GM23248 (cell line): ENCODE measurements at regions not wholly inside any gene's neighbourhood (a gene's known extent, or its start where the extent isn't known, plus 50 kb on each side); places are given as distances from the start of the nearest gene placed in this dataset.

Experiments used
- DNase-seq: peaks from one replicate; pipeline ENCODE4 v3.0.0-alpha.2; 2015
- H2AFZ ChIP-seq: fragments of 200-600 bp; sonication (generic); 2 replicates; pipeline ENCODE4 v1.6.1; 2016; ENCODE audit warnings: antibody characterized with exemption
- H3F3A ChIP-seq: fragments of 200-600 bp; sonication (generic); 2 replicates; pipeline ENCODE4 v1.6.1; 2016; ENCODE audit warnings: mild to moderate bottlenecking, antibody characterized with exemption, mixed run types; ENCODE audit not compliant: insufficient read depth
- H3K27ac ChIP-seq: fragments of 200-600 bp; sonication (generic); 2 replicates; pipeline ENCODE4 v1.5.1; 2016; ENCODE audit warnings: mild to moderate bottlenecking
- H3K27me3 ChIP-seq: fragments of 200-600 bp; sonication (generic); replicated peaks from 2 replicates; pipeline ENCODE4 v1.6.1; 2016; ENCODE audit warnings: mild to moderate bottlenecking; ENCODE audit not compliant: insufficient read depth
- H3K36me3 ChIP-seq: fragments of 200-600 bp; sonication (generic); 2 replicates; pipeline ENCODE4 v1.6.1; 2016; ENCODE audit warnings: low read depth, mild to moderate bottlenecking
- H3K4me1 ChIP-seq: fragments of 200-600 bp; sonication (generic); 2 replicates; pipeline ENCODE4 v1.6.1; 2016; ENCODE audit warnings: mild to moderate bottlenecking; ENCODE audit not compliant: insufficient read depth
- H3K4me2 ChIP-seq: fragments of 200-600 bp; sonication (generic); one replicate; pipeline ENCODE4 v1.6.1; 2016; ENCODE audit warnings: mild to moderate bottlenecking; ENCODE audit not compliant: unreplicated experiment
- H3K4me3 ChIP-seq: fragments of 200-600 bp; sonication (generic); 2 replicates; pipeline ENCODE4 v1.5.1; 2016; ENCODE audit warnings: mild to moderate bottlenecking
- H3K79me2 ChIP-seq: fragments of 200-600 bp; sonication (generic); 2 replicates; pipeline ENCODE4 v1.6.1; 2016; ENCODE audit warnings: mild to moderate bottlenecking; ENCODE audit not compliant: insufficient read depth
- H3K9ac ChIP-seq: fragments of 200-600 bp; sonication (generic); 2 replicates; pipeline ENCODE4 v1.6.1; 2016; ENCODE audit warnings: mild to moderate bottlenecking
- H3K9me2 ChIP-seq: fragments of 200-600 bp; sonication (generic); 2 replicates; pipeline ENCODE4 v1.6.1; 2016; ENCODE audit warnings: mixed run types, mild to moderate bottlenecking, moderate library complexity; ENCODE audit not compliant: insufficient read depth
- H3K9me3 ChIP-seq: fragments of 200-600 bp; sonication (generic); one replicate; pipeline ENCODE4 v1.6.1; 2017; ENCODE audit warnings: low read depth
- H4K20me1 ChIP-seq: fragments of 200-600 bp; sonication (generic); 2 replicates; pipeline ENCODE4 v1.6.0; 2016; ENCODE audit not compliant: insufficient read depth
- EZH2 ChIP-seq: fragments of 200-600 bp; sonication (generic); IDR thresholded peaks from 2 replicates; pipeline ENCODE4 v1.6.1; 2018; ENCODE audit warnings: antibody characterized with exemption, mild to moderate bottlenecking; ENCODE audit not compliant: insufficient read depth, poor library complexity, severe bottlenecking
- EZH2phosphoT487 ChIP-seq: fragments of 200-600 bp; sonication (generic); IDR thresholded peaks from 2 replicates; pipeline ENCODE4 v1.6.1; 2018; ENCODE audit warnings: antibody characterized with exemption, moderate library complexity, mild to moderate bottlenecking, low read depth; ENCODE audit not compliant: insufficient read depth
- WGBS, 2 experiments: methylation state at CpG; one replicate each; pipeline ENCODE4 v1.1.6; 2015 to 2017; ENCODE audit warnings: low lambda C conversion rate in 2 of 2, low coverage in 1 of 2; ENCODE audit errors: missing lambda C conversion rate in 2 of 2; 5-methylcytosine and 5-hydroxymethylcytosine counted together
- in situ Hi-C: fragments of 300-500 bp; cut with MboI; formaldehyde crosslinking; loops from 2 replicates; pipeline ENCODE4 v1.15.0; 2020

DNA sequence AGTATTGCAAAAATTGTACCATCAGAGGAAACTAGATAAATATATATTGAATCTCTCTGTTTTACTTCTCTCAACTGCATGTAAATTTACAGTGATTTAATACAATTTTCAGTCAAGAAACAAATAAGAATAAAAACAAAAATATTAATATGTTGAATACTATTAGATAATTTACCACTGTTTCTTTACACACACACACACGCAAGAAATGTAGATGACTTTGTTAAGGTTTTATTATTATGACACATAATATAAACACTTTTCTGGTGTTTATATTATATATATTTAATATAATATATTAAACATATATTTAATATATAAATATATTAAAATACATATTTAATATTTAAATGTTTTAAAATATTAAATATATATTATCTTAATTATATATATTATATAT, 814.3 kb upstream of the CDH10 start:
- DNase-seq: no peak
- Histone ChIP-seq H3K9me2 (no peaks in the 10 kb centered on the region; the same call in 1 of the 2 replicates), H3K4me1 (no peaks in the 10 kb centered on the region), H2AFZ (no peak overlapping the region), H3K4me3 (no peak overlapping the region), H3K79me2 (no peaks in the 10 kb centered on the region), H3K9me3 (no peaks in the 10 kb centered on the region), H3K4me2 (no peak overlapping the region), H3K27me3 (no peaks in the 10 kb centered on the region), H3K27ac (no peak overlapping the region), H3F3A (no peaks in the 10 kb centered on the region), H3K36me3 (no peaks in the 10 kb centered on the region), H4K20me1 (no peaks in the 10 kb centered on the region), H3K9ac (no peak overlapping the region)
- no peak for TF ChIP-seq EZH2phosphoT487
- no peak for TF ChIP-seq EZH2
- 84 to 90% methylated on average over 1 of the region's 1 CpG for WGBS, 2 experiments
- in situ Hi-C loops: no loop called here

DNA sequence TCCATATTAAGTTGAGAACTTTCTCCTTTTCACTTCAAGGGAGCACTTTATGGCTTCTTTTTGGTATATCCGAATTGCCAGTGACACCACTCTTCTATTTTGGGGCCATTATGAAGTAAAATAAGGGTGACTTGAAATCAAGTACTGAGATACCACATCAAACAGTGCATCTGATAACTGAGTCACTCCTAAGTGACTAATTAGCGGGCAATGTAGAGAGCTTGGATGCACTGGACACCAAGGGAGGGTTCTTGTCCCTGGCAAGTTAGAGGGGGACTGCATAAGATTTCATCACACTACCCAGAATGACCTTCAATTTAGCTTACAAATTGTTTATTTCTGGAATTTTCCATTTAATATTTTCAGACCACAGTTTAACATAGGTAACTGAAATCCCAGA, 813.9 kb upstream of the CDH10 start:
- Histone ChIP-seq H3K4me1 (no peaks in the 10 kb centered on the region), H3K4me3 (no peak overlapping the region), H2AFZ (no peak overlapping the region), H3F3A (no peaks in the 10 kb centered on the region), H3K9me3 (no peaks in the 10 kb centered on the region), H3K9me2 (no peaks in the 10 kb centered on the region; the same call in 1 of the 2 replicates), H3K36me3 (no peaks in the 10 kb centered on the region), H3K4me2 (no peak overlapping the region), H3K27ac (no peak overlapping the region), H3K27me3 (no peaks in the 10 kb centered on the region), H4K20me1 (no peaks in the 10 kb centered on the region), H3K9ac (no peak overlapping the region), H3K79me2 (no peaks in the 10 kb centered on the region)
- in situ Hi-C loops: no loop called here
- no peak for DNase-seq
- TF ChIP-seq EZH2phosphoT487 (no peak), EZH2 (no peak)
- whole genome bisulfite sequencing, 2 experiments: 43 to 46% methylated on average over 2 of the region's 2 CpGs

DNA sequence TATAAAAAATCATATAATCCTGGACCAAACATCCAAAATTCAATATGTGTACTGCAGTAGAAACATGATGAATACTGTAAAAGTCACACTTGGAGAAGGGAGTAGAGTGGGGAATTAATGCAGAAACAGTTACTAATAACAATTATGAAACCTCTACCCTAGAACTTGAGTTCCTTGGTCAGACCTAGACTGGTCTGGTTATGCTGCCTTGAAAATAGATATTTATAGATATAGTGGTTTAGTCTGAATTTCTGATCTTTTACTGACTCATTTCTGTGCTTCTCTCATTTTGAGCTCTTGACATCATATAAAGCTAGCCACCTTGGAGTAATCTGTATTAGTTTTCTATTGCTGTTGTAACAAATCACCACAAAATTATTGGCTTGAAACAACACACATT, 808.7 kb upstream of the CDH10 start:
- Histone ChIP-seq H3K4me2 (no peak overlapping the region), H3F3A (no peaks in the 10 kb centered on the region), H3K36me3 (no peaks in the 10 kb centered on the region), H3K4me1 (no peaks in the 10 kb centered on the region), H3K79me2 (no peaks in the 10 kb centered on the region), H3K9ac (no peak overlapping the region), H3K9me3 (no peaks in the 10 kb centered on the region), H3K27ac (no peak overlapping the region), H3K4me3 (no peak overlapping the region), H2AFZ (no peak overlapping the region), H3K9me2 (no peaks in the 10 kb centered on the region), H4K20me1 (no peaks in the 10 kb centered on the region), H3K27me3 (no peaks in the 10 kb centered on the region)
- DNase-seq: no peak
- in situ Hi-C loops: no loop called here
- no peak for TF ChIP-seq EZH2
- TF ChIP-seq EZH2phosphoT487: no peak

DNA sequence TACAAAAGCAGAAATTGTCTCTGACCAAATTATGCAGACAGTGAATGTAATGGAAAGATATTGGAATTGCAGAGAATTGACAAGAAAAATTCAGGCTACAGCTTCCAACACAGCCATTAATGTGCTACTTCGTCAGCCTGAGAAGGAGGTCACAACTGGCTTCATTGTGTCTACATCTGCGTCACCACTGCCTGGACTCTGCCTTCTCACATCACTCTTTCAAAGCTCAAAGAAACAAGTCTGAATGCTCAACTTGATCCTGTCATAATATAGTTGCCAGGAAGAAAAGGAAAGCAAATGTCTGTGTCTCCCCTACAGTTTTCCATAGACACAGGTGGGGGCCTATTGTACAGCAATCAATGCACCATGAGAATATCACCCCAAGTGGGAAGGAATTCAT, 806.5 kb upstream of the CDH10 start:
- Histone ChIP-seq H3K9ac (no peak overlapping the region), H3K9me2 (no peaks in the 10 kb centered on the region), H2AFZ (no peak overlapping the region), H3K9me3 (no peaks in the 10 kb centered on the region), H3K27me3 (no peaks in the 10 kb centered on the region), H3K4me1 (no peaks in the 10 kb centered on the region), H4K20me1 (no peaks in the 10 kb centered on the region), H3K4me2 (no peak overlapping the region), H3K27ac (no peak overlapping the region), H3F3A (no peaks in the 10 kb centered on the region), H3K4me3 (no peak overlapping the region), H3K36me3 (no peaks in the 10 kb centered on the region), H3K79me2 (no peaks in the 10 kb centered on the region)
- DNase-seq: no peak
- 10 to 11% methylated on average over 2 of the region's 2 CpGs for WGBS, 2 experiments
- TF ChIP-seq EZH2phosphoT487: no peak
- no peak for TF ChIP-seq EZH2
- in situ Hi-C loops: no loop called here

DNA sequence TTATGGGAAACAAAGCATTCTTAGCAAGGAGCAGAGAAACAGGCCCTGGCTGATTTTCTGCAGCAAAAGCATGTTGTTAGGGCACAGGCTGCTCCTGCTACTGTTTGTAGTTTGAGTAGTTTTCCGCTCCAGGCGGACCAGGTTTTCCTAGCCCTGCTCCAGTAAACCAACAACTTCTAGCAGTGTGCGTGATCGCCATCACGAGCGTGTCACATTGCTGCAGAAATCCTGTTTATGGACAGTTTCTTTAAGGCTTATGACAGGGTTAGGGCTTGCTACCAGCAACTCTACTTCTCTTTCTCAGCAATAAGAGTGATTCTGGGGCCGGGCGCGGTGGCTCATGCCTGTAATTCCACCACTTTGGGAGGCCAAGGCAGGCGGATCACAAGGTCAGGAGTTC, 803.9 kb upstream of the CDH10 start:
- H3K9me2 ChIP-seq: no peaks in the 10 kb centered on the region
- H3K27ac ChIP-seq: no peak overlapping the region
- no peaks in the 10 kb centered on the region for H3K27me3 ChIP-seq
- no peaks in the 10 kb centered on the region for H3K36me3 ChIP-seq
- H2AFZ ChIP-seq: no peak overlapping the region
- TF ChIP-seq EZH2phosphoT487 (no peak), EZH2 (no peak)
- in situ Hi-C loops: no loop called here
- H4K20me1 ChIP-seq: no peaks in the 10 kb centered on the region
- H3K4me1 ChIP-seq: no peaks in the 10 kb centered on the region
- H3K9me3 ChIP-seq: no peaks in the 10 kb centered on the region
- DNase-seq: no peak
- H3K79me2 ChIP-seq: no peaks in the 10 kb centered on the region
- H3K4me3 ChIP-seq: no peak overlapping the region
- no peak overlapping the region for H3K4me2 ChIP-seq
- no peaks in the 10 kb centered on the region for H3F3A ChIP-seq
- 61 to 63% methylated on average over 10 of the region's 10 CpGs for WGBS, 2 experiments
- no peak overlapping the region for H3K9ac ChIP-seq
